22Rv1 (cell line): ENCODE measurements at regions not wholly inside any gene's neighbourhood (a gene's known extent, or its start where the extent isn't known, plus 50 kb on each side); places are given as distances from the start of the nearest gene placed in this dataset.

ENCODE experiments used
- ZFX ChIP-seq: fragments of 450-650 bp; IDR thresholded peaks from 2 replicates; pipeline ENCODE4 v1.6.1; 2017; ENCODE audit warnings: antibody characterized with exemption, borderline replicate concordance
- TF ChIP-seq, protein P1 (sequence below): fragments of 450-650 bp; IDR thresholded peaks from 2 replicates; pipeline ENCODE4 v1.5.1; 2017; ENCODE audit warnings: mild to moderate bottlenecking

DNA sequence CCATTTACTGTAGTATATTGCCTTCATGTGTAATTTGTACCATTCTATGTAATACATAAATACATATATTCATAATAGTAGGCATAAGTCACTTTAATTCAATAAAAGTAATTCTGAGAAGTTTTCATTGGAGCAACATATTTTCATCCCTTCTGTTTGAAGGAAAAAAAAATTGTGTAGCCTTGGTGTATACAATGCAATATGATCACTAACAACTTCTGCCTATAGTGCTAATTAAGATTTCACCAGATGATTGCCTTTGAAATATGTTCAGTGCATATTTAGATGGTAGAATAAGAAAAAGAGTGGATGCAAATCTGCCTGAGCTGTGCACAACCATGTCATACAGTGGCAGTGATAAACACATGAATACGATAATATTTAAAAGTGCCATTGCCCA, 996.8 kb downstream of the EFNA5 start:
- TF ChIP-seq, protein P1, sequence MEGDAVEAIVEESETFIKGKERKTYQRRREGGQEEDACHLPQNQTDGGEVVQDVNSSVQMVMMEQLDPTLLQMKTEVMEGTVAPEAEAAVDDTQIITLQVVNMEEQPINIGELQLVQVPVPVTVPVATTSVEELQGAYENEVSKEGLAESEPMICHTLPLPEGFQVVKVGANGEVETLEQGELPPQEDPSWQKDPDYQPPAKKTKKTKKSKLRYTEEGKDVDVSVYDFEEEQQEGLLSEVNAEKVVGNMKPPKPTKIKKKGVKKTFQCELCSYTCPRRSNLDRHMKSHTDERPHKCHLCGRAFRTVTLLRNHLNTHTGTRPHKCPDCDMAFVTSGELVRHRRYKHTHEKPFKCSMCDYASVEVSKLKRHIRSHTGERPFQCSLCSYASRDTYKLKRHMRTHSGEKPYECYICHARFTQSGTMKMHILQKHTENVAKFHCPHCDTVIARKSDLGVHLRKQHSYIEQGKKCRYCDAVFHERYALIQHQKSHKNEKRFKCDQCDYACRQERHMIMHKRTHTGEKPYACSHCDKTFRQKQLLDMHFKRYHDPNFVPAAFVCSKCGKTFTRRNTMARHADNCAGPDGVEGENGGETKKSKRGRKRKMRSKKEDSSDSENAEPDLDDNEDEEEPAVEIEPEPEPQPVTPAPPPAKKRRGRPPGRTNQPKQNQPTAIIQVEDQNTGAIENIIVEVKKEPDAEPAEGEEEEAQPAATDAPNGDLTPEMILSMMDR: no peak
- no peak for TF ChIP-seq ZFX
